Stomach smooth muscle (tissue), 2 donors: ENCODE measurements at regions not wholly inside any gene's neighbourhood (a gene's known extent, or its start where the extent isn't known, plus 50 kb on each side); places are given as distances from the start of the nearest gene placed in this dataset.

ENCODE experiments used
- H3K27ac ChIP-seq: one replicate; pipeline ENCODE4 v1.7.0; 2013; ENCODE audit warnings: mild to moderate bottlenecking, low read length, inconsistent platforms
- H3K27me3 ChIP-seq, 2 donors: one replicate each; pipeline ENCODE4 v1.7.0; 2013; ENCODE audit warnings: low read length in 2 of 2; ENCODE audit not compliant: insufficient read depth in 2 of 2, control insufficient read depth in 1 of 2
- H3K36me3 ChIP-seq, 2 donors: one replicate each; pipeline ENCODE4 v1.7.0; 2013; ENCODE audit warnings: low read length in 2 of 2; ENCODE audit not compliant: control insufficient read depth in 2 of 2, insufficient read depth in 2 of 2
- H3K4me1 ChIP-seq: one replicate; pipeline ENCODE4 v1.7.0; 2013; ENCODE audit warnings: low read length; ENCODE audit not compliant: control insufficient read depth, insufficient read depth
- H3K4me3 ChIP-seq, 2 donors: one replicate each; pipeline ENCODE4 v1.7.0; 2013; ENCODE audit warnings: low read length in 2 of 2
- H3K9ac ChIP-seq, 2 donors: one replicate each; pipeline ENCODE4 v1.7.0; 2013; ENCODE audit warnings: low read length in 2 of 2, mild to moderate bottlenecking in 1 of 2
- H3K9me3 ChIP-seq, 2 donors: one replicate each; pipeline ENCODE4 v1.7.0; 2013; ENCODE audit warnings: low read length in 2 of 2; ENCODE audit not compliant: control insufficient read depth in 2 of 2
- donor health status: healthy.
- donor health status: Pancreatic carcinoma.

DNA sequence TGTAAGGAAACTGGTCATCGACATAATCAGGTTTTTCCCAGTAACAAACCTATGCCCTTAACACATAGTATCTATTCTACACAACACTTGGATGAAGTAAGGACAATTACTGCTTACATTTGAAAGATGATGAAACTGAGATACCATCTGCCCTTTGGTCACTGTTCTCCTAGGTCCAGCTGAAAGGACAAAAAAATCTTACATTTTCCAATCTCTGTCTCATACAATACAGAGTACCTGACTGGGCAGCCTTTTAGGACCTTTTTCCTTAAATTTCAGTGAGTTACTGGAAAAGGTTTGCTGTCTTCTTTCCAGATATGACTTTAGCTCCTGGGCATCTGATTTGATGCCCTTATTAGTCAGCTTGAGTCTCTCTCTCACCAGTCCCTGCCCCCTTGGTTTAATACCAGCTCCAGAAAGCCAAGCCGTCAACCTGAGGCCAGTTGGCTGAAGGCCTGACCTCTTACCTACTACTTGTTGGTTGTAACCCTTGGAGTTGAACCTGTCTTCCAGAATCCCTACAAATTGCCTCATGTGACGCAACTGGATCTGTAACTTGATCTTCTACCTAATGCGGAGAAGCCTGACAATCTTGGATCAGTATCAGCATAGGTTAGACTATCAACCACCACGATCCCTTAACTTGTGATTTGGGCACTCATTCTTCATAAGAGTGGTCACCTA lies 355.3 kb upstream of the ZNF385D start:
- H3K36me3 ChIP-seq, result no peaks in the 10 kb centered on the region
- H3K9me3 ChIP-seq, result no peaks in the 10 kb centered on the region
- no peaks in the 10 kb centered on the region for H3K4me1 ChIP-seq
- no peak overlapping the region for H3K9ac ChIP-seq
- no peaks in the 10 kb centered on the region for H3K27me3 ChIP-seq
- H3K27ac ChIP-seq, result no peak overlapping the region
- H3K4me3 ChIP-seq, result no peak overlapping the region

DNA sequence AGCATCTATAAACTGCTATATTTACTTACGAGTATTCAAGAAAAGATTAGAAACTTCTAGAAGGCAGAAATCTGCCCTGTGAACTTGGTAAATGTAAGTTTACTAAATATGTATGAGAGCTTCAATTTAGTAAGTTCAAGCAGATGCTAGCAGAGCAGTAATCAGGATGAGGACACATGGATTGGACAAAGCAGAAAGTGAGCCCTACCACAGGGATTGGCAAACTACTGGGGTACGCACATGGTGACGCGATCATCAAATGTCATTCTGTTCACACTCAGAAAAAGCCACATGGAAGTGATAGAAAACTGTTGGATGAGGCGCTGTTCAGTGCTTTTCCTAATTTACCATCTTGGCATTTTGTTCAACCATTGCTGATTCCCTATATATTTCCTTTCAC lies 360.2 kb upstream of the ZNF385D start:
- no peaks in the 10 kb centered on the region for H3K27me3 ChIP-seq
- H3K36me3 ChIP-seq, result no peaks in the 10 kb centered on the region
- no peaks in the 10 kb centered on the region for H3K4me1 ChIP-seq
- no peak overlapping the region for H3K27ac ChIP-seq
- H3K9ac ChIP-seq, result no peak overlapping the region
- H3K9me3 ChIP-seq, result no peaks in the 10 kb centered on the region
- no peak overlapping the region for H3K4me3 ChIP-seq

- H3K4me1 ChIP-seq, result no peaks in the 10 kb centered on the region
- H3K4me3 ChIP-seq, result no peak overlapping the region
- no peak overlapping the region for H3K27ac ChIP-seq
- H3K9ac ChIP-seq, result no peak overlapping the region
- H3K36me3 ChIP-seq, result no peaks in the 10 kb centered on the region
- H3K9me3 ChIP-seq, result no peaks in the 10 kb centered on the region
- H3K27me3 ChIP-seq, result no peaks in the 10 kb centered on the region
Observed at GRCh38 chr3:22113453-22113852, 362.4 kb upstream of the ZNF385D start.

DNA sequence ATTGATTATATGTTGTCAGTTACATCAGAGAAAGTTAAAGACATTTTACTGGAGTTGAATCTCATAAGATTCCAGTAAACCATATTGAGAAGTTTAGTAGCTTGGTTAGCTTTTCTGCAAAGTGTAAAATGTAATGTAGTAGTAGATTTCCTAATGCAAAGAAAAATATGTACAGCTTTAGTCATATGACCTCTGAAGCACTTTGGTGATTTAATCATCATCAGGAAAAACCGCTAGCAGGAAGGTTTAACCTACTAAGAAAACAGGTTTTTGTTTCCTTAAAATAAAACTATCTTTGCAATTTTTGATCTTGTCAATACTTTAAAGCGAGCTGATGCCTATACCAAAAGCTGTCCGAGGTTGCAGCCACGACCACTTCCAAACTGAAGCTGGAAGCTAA lies 364.6 kb upstream of the ZNF385D start:
- no peaks in the 10 kb centered on the region for H3K36me3 ChIP-seq
- H3K27me3 ChIP-seq, result no peaks in the 10 kb centered on the region
- no peak overlapping the region for H3K4me3 ChIP-seq
- H3K9me3 ChIP-seq, result no peaks in the 10 kb centered on the region
- H3K4me1 ChIP-seq, result no peaks in the 10 kb centered on the region
- H3K27ac ChIP-seq, result no peak overlapping the region
- no peak overlapping the region for H3K9ac ChIP-seq

DNA sequence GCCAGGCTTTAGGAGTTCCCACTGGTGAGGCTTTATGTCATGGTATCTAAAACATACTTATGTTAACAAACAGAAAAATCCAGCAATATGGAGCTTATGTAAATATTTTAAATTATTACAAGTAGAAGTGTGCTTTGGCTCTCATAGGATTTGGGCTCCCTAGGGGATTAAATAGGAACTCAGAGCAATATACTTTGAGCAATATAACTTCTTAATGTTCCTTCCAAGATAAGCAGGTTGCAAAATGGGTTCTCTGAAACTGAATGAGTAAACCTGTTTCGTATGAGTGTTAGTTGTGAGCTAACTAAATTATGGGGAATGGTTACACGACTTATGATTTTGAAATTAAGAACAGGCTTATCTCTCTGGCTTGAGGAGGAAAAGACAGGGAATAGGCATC lies 366.1 kb upstream of the ZNF385D start:
- Histone ChIP-seq H3K27me3 (no peaks in the 10 kb centered on the region), H3K9me3 (no peaks in the 10 kb centered on the region), H3K4me3 (no peak overlapping the region), H3K4me1 (no peaks in the 10 kb centered on the region), H3K9ac (no peak overlapping the region), H3K36me3 (no peaks in the 10 kb centered on the region), H3K27ac (no peak overlapping the region)

DNA sequence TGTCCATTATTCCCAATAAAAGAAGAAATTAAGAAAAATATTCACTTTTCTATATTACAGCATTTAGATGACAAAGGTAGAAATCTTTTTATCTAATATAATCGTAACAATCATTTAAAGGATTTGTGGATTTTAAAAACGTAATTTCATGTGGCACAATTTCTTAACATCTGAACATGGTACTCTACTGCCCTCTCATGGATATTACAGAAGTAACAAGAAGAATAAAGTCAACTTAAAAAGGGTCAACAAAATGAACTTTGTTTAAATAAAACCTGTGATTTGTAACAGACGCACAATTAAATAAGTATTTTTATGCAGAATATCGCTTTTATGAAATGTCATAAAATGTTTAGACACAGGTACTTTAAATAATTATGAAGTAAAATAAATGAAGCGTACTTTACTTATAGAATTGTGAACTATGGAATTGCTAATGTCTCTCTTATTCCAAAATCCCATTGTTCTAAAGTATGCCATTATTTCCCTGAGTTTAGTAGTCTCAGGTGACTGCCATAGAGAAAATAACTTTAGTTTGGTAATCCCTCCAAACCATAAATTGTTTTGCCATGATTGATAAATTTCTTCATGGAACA lies 366.8 kb upstream of the ZNF385D start:
- Histone ChIP-seq H3K4me3 (no peak overlapping the region), H3K4me1 (no peaks in the 10 kb centered on the region), H3K9ac (no peak overlapping the region), H3K36me3 (no peaks in the 10 kb centered on the region), H3K27me3 (no peaks in the 10 kb centered on the region), H3K27ac (no peak overlapping the region), H3K9me3 (no peaks in the 10 kb centered on the region)

DNA sequence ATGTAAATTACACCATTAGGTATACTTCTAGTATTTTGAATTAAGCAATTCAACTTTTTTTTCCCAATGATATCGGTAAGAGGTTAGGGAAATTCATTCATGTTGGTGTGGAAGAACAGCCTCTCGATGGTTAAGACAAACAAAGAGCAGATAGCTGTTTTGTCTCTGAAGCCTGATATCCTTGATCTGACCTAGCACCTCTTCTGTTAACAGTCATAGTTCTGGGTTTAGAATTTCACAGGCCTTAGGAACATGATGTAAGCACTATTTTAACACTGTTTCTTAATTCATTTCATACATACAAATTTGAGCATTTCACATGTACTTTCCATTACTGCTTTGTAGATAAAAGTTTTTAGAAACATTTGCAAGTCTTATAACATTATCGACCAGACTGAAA lies 367.5 kb upstream of the ZNF385D start:
- no peaks in the 10 kb centered on the region for H3K27me3 ChIP-seq
- H3K4me3 ChIP-seq, result no peak overlapping the region
- H3K9me3 ChIP-seq, result no peaks in the 10 kb centered on the region
- H3K27ac ChIP-seq, result no peak overlapping the region
- no peak overlapping the region for H3K9ac ChIP-seq
- no peaks in the 10 kb centered on the region for H3K4me1 ChIP-seq
- no peaks in the 10 kb centered on the region for H3K36me3 ChIP-seq

- Histone ChIP-seq H3K9ac (no peak overlapping the region), H3K27me3 (no peaks in the 10 kb centered on the region), H3K36me3 (no peaks in the 10 kb centered on the region), H3K4me3 (no peak overlapping the region), H3K4me1 (no peaks in the 10 kb centered on the region), H3K9me3 (no peaks in the 10 kb centered on the region), H3K27ac (no peak overlapping the region)
Observed at GRCh38 chr3:22121068-22121701, 370.2 kb upstream of the ZNF385D start.

DNA sequence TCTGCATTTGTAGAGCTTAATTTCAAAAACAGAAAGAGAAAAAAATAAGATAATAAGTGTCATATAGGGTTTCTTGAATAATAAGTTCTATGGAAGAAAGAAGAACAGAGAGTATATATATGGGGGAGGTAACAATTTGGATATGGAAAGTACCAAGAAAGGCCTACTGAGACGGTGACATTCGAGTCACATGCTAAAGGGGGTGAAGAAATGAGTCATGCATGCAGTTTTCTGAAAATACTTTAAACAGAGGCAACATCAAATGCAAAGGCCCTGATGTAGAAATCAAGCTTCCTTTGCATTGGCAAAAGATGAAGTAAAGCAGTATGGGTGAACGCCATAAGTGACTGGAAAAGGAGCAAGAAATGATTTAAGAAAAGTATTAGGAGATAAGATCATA lies 371.6 kb upstream of the ZNF385D start:
- Histone ChIP-seq H3K9me3 (no peaks in the 10 kb centered on the region), H3K36me3 (no peaks in the 10 kb centered on the region), H3K27ac (no peak overlapping the region), H3K9ac (no peak overlapping the region), H3K4me3 (no peak overlapping the region), H3K4me1 (no peaks in the 10 kb centered on the region), H3K27me3 (no peaks in the 10 kb centered on the region)

GRCh38 chr3:22129101-22129500 lies 378.1 kb upstream of the ZNF385D start:
- Histone ChIP-seq H3K9ac (no peak overlapping the region), H3K4me3 (no peak overlapping the region), H3K4me1 (no peaks in the 10 kb centered on the region), H3K9me3 (no peaks in the 10 kb centered on the region), H3K27me3 (no peaks in the 10 kb centered on the region), H3K36me3 (no peaks in the 10 kb centered on the region), H3K27ac (no peak overlapping the region)

- H3K9ac ChIP-seq, result no peak overlapping the region
- H3K4me3 ChIP-seq, result no peak overlapping the region
- no peaks in the 10 kb centered on the region for H3K9me3 ChIP-seq
- no peak overlapping the region for H3K27ac ChIP-seq
- H3K4me1 ChIP-seq, result no peaks in the 10 kb centered on the region
- no peaks in the 10 kb centered on the region for H3K27me3 ChIP-seq
- no peaks in the 10 kb centered on the region for H3K36me3 ChIP-seq
Observed at GRCh38 chr3:22141769-22142168, 390.8 kb upstream of the ZNF385D start.
